ENCODE measurements at regions not wholly inside any gene's neighbourhood (a gene's known extent, or its start where the extent isn't known, plus 50 kb on each side); places are given as distances from the start of the nearest gene placed in this dataset.
"Not testable (repeated sequence)": the region's sequence is repeated elsewhere in the genome, so short reads cannot be mapped to it uniquely, and the experiment has no call there.

DNA sequence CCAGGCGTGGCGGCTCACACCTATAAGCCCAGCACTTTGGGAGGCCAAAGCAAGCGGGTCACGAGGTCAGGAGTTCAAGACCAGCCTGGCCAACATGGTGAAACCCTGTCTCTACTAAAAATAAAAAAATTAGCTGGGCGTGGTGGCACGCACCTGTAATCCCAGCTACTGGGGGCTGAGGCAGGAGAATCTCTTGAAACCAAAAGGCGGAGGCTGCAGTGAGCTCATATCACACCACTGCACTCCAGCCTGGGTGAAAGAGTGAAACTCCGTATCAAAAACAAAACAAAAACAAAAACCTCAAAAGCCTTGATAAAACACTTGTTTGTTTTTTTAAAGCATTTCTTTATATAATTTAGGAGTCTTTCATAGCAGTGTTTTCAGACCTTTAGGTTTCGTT lies 135.8 kb upstream of the LMNTD1 start:
- TF ChIP-seq, protein P1, sequence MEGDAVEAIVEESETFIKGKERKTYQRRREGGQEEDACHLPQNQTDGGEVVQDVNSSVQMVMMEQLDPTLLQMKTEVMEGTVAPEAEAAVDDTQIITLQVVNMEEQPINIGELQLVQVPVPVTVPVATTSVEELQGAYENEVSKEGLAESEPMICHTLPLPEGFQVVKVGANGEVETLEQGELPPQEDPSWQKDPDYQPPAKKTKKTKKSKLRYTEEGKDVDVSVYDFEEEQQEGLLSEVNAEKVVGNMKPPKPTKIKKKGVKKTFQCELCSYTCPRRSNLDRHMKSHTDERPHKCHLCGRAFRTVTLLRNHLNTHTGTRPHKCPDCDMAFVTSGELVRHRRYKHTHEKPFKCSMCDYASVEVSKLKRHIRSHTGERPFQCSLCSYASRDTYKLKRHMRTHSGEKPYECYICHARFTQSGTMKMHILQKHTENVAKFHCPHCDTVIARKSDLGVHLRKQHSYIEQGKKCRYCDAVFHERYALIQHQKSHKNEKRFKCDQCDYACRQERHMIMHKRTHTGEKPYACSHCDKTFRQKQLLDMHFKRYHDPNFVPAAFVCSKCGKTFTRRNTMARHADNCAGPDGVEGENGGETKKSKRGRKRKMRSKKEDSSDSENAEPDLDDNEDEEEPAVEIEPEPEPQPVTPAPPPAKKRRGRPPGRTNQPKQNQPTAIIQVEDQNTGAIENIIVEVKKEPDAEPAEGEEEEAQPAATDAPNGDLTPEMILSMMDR (IDR thresholded peaks at IDR 0.05) = not testable (repeated sequence)
- TF ChIP-seq, protein P2, sequence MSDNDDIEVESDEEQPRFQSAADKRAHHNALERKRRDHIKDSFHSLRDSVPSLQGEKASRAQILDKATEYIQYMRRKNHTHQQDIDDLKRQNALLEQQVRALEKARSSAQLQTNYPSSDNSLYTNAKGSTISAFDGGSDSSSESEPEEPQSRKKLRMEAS (CRISPR knock-in tag; IDR thresholded peaks at IDR 0.05) = not testable (repeated sequence)
- not testable (repeated sequence) for TF ChIP-seq TEAD1 (CRISPR knock-in tag; IDR thresholded peaks at IDR 0.05); SMAD3 (CRISPR knock-in tag; IDR thresholded peaks at IDR 0.05; ENCODE audit: borderline replicate concordance); SP1 (CRISPR knock-in tag; conservative IDR thresholded peaks at IDR 0.05); HMGA2 (CRISPR knock-in tag; IDR thresholded peaks at IDR 0.05); GTF2I (CRISPR knock-in tag; conservative IDR thresholded peaks at IDR 0.05); JUN (CRISPR knock-in tag; IDR thresholded peaks at IDR 0.05); NR2C2 (CRISPR knock-in tag; IDR thresholded peaks at IDR 0.05); NR3C1 (CRISPR knock-in tag; conservative IDR thresholded peaks at IDR 0.05; ENCODE audit: low read depth); CREM (CRISPR knock-in tag; IDR thresholded peaks at IDR 0.05)
- TF ChIP-seq, protein P3, sequence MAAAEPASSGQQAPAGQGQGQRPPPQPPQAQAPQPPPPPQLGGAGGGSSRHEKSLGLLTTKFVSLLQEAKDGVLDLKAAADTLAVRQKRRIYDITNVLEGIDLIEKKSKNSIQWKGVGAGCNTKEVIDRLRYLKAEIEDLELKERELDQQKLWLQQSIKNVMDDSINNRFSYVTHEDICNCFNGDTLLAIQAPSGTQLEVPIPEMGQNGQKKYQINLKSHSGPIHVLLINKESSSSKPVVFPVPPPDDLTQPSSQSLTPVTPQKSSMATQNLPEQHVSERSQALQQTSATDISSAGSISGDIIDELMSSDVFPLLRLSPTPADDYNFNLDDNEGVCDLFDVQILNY (CRISPR knock-in tag; IDR thresholded peaks at IDR 0.05) = not testable (repeated sequence)
- TF ChIP-seq, protein P4, sequence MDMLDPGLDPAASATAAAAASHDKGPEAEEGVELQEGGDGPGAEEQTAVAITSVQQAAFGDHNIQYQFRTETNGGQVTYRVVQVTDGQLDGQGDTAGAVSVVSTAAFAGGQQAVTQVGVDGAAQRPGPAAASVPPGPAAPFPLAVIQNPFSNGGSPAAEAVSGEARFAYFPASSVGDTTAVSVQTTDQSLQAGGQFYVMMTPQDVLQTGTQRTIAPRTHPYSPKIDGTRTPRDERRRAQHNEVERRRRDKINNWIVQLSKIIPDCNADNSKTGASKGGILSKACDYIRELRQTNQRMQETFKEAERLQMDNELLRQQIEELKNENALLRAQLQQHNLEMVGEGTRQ (CRISPR knock-in tag; IDR thresholded peaks at IDR 0.05) = not testable (repeated sequence)
